Lung (tissue), 11 donors: ENCODE measurements at regions not wholly inside any gene's neighbourhood (a gene's known extent, or its start where the extent isn't known, plus 50 kb on each side); places are given as distances from the start of the nearest gene placed in this dataset.

Source experiments
- ATAC-seq: fragments of 200-7000 bp; cut with Tn5 transposase; one replicate; pipeline ENCODE4 v1.9.1; 2020; ENCODE audit warnings: moderate number of reproducible peaks; ENCODE audit not compliant: insufficient read depth, low FRiP score
- DNase-seq, 3 donors: peaks; one replicate each; pipeline ENCODE4 v3.0.0-alpha.2; 2013 to 2017
- H3K27ac ChIP-seq, 2 donors: one replicate each; pipeline ENCODE4 v1.5.1; 2013; ENCODE audit warnings: mild to moderate bottlenecking in 2 of 2, moderate library complexity in 2 of 2, control low read depth in 1 of 2, inconsistent platforms in 1 of 2, low read depth in 1 of 2, low read length in 1 of 2
- H3K27me3 ChIP-seq, 3 donors: one replicate each; pipeline ENCODE4 v1.5.1; 2013; ENCODE audit warnings: low read length in 2 of 3; ENCODE audit not compliant: control insufficient read depth in 3 of 3, insufficient read depth in 3 of 3
- H3K36me3 ChIP-seq, 4 donors: one replicate each; pipeline ENCODE4 v1.5.1; 2013; ENCODE audit warnings: low read length in 4 of 4, mild to moderate bottlenecking in 1 of 4, moderate library complexity in 1 of 4; ENCODE audit not compliant: control insufficient read depth in 4 of 4, insufficient read depth in 4 of 4
- H3K4me1 ChIP-seq, 5 donors: one replicate each; pipeline ENCODE4 v1.5.1; 2013; ENCODE audit warnings: low read length in 5 of 5, mild to moderate bottlenecking in 2 of 5, moderate library complexity in 1 of 5; ENCODE audit not compliant: control insufficient read depth in 5 of 5, insufficient read depth in 5 of 5
- H3K4me3 ChIP-seq: one replicate; pipeline ENCODE4 v1.5.1; 2013; ENCODE audit warnings: mild to moderate bottlenecking, control low read depth, moderate library complexity
- H3K9ac ChIP-seq, 2 donors: one replicate each; pipeline ENCODE4 v1.5.1; 2013; ENCODE audit warnings: low read length in 2 of 2, control low read depth in 1 of 2; ENCODE audit not compliant: insufficient read depth in 1 of 2
- H3K9me3 ChIP-seq, 4 donors: one replicate each; pipeline ENCODE4 v1.5.1; 2013; ENCODE audit warnings: low read length in 3 of 4, mild to moderate bottlenecking in 1 of 4, moderate library complexity in 1 of 4; ENCODE audit not compliant: control insufficient read depth in 4 of 4, insufficient read depth in 3 of 4
- CTCF ChIP-seq: IDR thresholded peaks from 2 replicates; pipeline ENCODE4 v1.5.1; 2012; ENCODE audit warnings: mild to moderate bottlenecking; ENCODE audit errors: control extremely low read depth, extremely low read depth
- WGBS, 2 donors: extraction: QIAGEN DNeasy Blood & Tissue Kit; methylation state at CpG; one replicate each; pipeline ENCODE4 v1.1.7; 2013; 5-methylcytosine and 5-hydroxymethylcytosine counted together
- donor health status: control.
- donor health status: control.
- donor health status: Bipolar disorder and iron deficiency.
- donor health status: healthy.
- donor health status: DM: yes; HTN: yes; CAD: no.

GRCh38 chr16:65905331-65905730, 461.2 kb upstream of the CDH5 start:
- Histone ChIP-seq H3K4me1 (no peaks in the 10 kb centered on the region), H3K36me3 (no peaks in the 10 kb centered on the region), H3K27ac (no peak overlapping the region), H3K27me3 (no peaks in the 10 kb centered on the region), H3K9ac (no peak overlapping the region), H3K9me3 (no peaks in the 10 kb centered on the region), H3K4me3 (no peak overlapping the region)
- TF ChIP-seq CTCF, result no peak
- DNase-seq, result no peak
- 81 to 83% methylated on average over 3 of the region's 3 CpGs for WGBS, 2 donors
- no peak for ATAC-seq

GRCh38 chr16:65896448-65897153, 469.9 kb upstream of the CDH5 start:
- DNase-seq, result no peak
- H3K9me3 ChIP-seq, result peaks cover 0 to 2% (median 0%) of the 10 kb centered on the region in 4 donors
- WGBS, 2 donors, result 66 to 72% methylated on average over 6 of the region's 6 CpGs
- no peaks in the 10 kb centered on the region for H3K36me3 ChIP-seq
- H3K4me3 ChIP-seq, result no peak overlapping the region
- H3K4me1 ChIP-seq, result no peaks in the 10 kb centered on the region
- no peak overlapping the region for H3K27ac ChIP-seq
- ATAC-seq, result no peak
- TF ChIP-seq CTCF, result no peak
- H3K9ac ChIP-seq, result no peak overlapping the region
- H3K27me3 ChIP-seq, result no peaks in the 10 kb centered on the region

- Histone ChIP-seq H3K9ac (no peak overlapping the region), H3K4me3 (no peak overlapping the region), H3K27me3 (no peaks in the 10 kb centered on the region), H3K4me1 (no peaks in the 10 kb centered on the region), H3K27ac (no peak overlapping the region), H3K36me3 (no peaks in the 10 kb centered on the region), H3K9me3 (peaks cover 0 to 2% (median 0%) of the 10 kb centered on the region in 4 donors)
- no peak for TF ChIP-seq CTCF
- WGBS, 2 donors, result 83 to 95% methylated on average over 1 of the region's 1 CpG
- ATAC-seq (no peak), DNase-seq (no peak)
These were observed 470.6 kb upstream of the CDH5 start for GRCh38 chr16:65895906-65896305.

GRCh38 chr16:65895486-65895885, 471.0 kb upstream of the CDH5 start:
- TF ChIP-seq CTCF, result no peak
- Histone ChIP-seq H3K4me3 (no peak overlapping the region), H3K27ac (no peak overlapping the region), H3K36me3 (no peaks in the 10 kb centered on the region), H3K9ac (no peak overlapping the region), H3K27me3 (no peaks in the 10 kb centered on the region), H3K4me1 (no peaks in the 10 kb centered on the region), H3K9me3 (peaks cover 0 to 2% (median 0%) of the 10 kb centered on the region in 4 donors)
- WGBS, 2 donors, result 69 to 83% methylated on average over 3 of the region's 3 CpGs
- ATAC-seq (no peak), DNase-seq (no peak)
